ENCODE measurements at regions not wholly inside any gene's neighbourhood (a gene's known extent, or its start where the extent isn't known, plus 50 kb on each side); places are given as distances from the start of the nearest gene placed in this dataset.

- no peaks in the 10 kb centered on the region for H3K27me3 Mint-ChIP-seq
- no peaks in the 10 kb centered on the region for H3K4me1 Mint-ChIP-seq
- no peak overlapping the region for H3K27ac Mint-ChIP-seq
- H3K4me3 Mint-ChIP-seq: no peak overlapping the region
- peaks cover 6% of the 10 kb centered on the region for H3K9me3 Mint-ChIP-seq
- H3K36me3 Mint-ChIP-seq: no peaks in the 10 kb centered on the region
Measured at GRCh38 chr4:27836523-27836922, 975.9 kb downstream of the STIM2 start.

- H3K4me3 Mint-ChIP-seq: no peak overlapping the region
- no peaks in the 10 kb centered on the region for H3K27me3 Mint-ChIP-seq
- H3K27ac Mint-ChIP-seq: no peak overlapping the region
- no peaks in the 10 kb centered on the region for H3K4me1 Mint-ChIP-seq
- H3K9me3 Mint-ChIP-seq: no peaks in the 10 kb centered on the region
- H3K36me3 Mint-ChIP-seq: no peaks in the 10 kb centered on the region
Measured at GRCh38 chr4:27843776-27844175, 983.1 kb downstream of the STIM2 start.

GRCh38 chr4:27844376-27844775 is 983.7 kb downstream of the STIM2 start:
- Mint-ChIP-seq H3K4me3 (no peak overlapping the region), H3K27ac (no peak overlapping the region), H3K27me3 (no peaks in the 10 kb centered on the region), H3K36me3 (no peaks in the 10 kb centered on the region), H3K9me3 (no peaks in the 10 kb centered on the region), H3K4me1 (no peaks in the 10 kb centered on the region)

GRCh38 chr4:27846951-27847350 is 986.3 kb downstream of the STIM2 start:
- H3K36me3 Mint-ChIP-seq: no peaks in the 10 kb centered on the region

GRCh38 chr4:27861381-27861787 is 1000.7 kb downstream of the STIM2 start:
- Mint-ChIP-seq H3K4me1 (no peaks in the 10 kb centered on the region), H3K4me3 (no peak overlapping the region), H3K27ac (no peak overlapping the region), H3K27me3 (no peaks in the 10 kb centered on the region), H3K36me3 (no peaks in the 10 kb centered on the region), H3K9me3 (peaks cover 22% of the 10 kb centered on the region)

More at GRCh38 chr4:27846951-27847350, 986.3 kb downstream of the STIM2 start:
- H3K4me3 Mint-ChIP-seq: no peak overlapping the region
- no peaks in the 10 kb centered on the region for H3K4me1 Mint-ChIP-seq
- H3K9me3 Mint-ChIP-seq: no peaks in the 10 kb centered on the region
- H3K27me3 Mint-ChIP-seq: no peaks in the 10 kb centered on the region
- H3K27ac Mint-ChIP-seq: no peak overlapping the region

- peaks cover 21% of the 10 kb centered on the region for H3K9me3 Mint-ChIP-seq
- H3K27me3 Mint-ChIP-seq: no peaks in the 10 kb centered on the region
- H3K4me3 Mint-ChIP-seq: no peak overlapping the region
- no peak overlapping the region for H3K27ac Mint-ChIP-seq
- H3K36me3 Mint-ChIP-seq: no peaks in the 10 kb centered on the region
- no peaks in the 10 kb centered on the region for H3K4me1 Mint-ChIP-seq
Measured at GRCh38 chr4:27861802-27862201, 1001.2 kb downstream of the STIM2 start.

- Mint-ChIP-seq H3K4me1 (no peaks in the 10 kb centered on the region), H3K27me3 (no peaks in the 10 kb centered on the region), H3K36me3 (no peaks in the 10 kb centered on the region), H3K9me3 (peaks cover 5% of the 10 kb centered on the region), H3K27ac (no peak overlapping the region), H3K4me3 (no peak overlapping the region)
Measured at GRCh38 chr4:27873596-27873995, 1013.0 kb downstream of the STIM2 start.

GRCh38 chr4:27881705-27882104 is 1021.1 kb downstream of the STIM2 start:
- H3K27ac Mint-ChIP-seq: no peak overlapping the region
- peaks cover 14% of the 10 kb centered on the region for H3K9me3 Mint-ChIP-seq
- H3K36me3 Mint-ChIP-seq: no peaks in the 10 kb centered on the region
- H3K4me3 Mint-ChIP-seq: no peak overlapping the region
- no peaks in the 10 kb centered on the region for H3K4me1 Mint-ChIP-seq
- H3K27me3 Mint-ChIP-seq: no peaks in the 10 kb centered on the region

GRCh38 chr4:27886120-27886519 is 1025.5 kb downstream of the STIM2 start:
- Mint-ChIP-seq H3K4me3 (no peak overlapping the region), H3K27ac (no peak overlapping the region), H3K4me1 (no peaks in the 10 kb centered on the region), H3K9me3 (peaks cover 14% of the 10 kb centered on the region), H3K36me3 (no peaks in the 10 kb centered on the region), H3K27me3 (no peaks in the 10 kb centered on the region)

GRCh38 chr4:27887646-27888045 is 1027.0 kb downstream of the STIM2 start:
- Mint-ChIP-seq H3K27me3 (no peaks in the 10 kb centered on the region), H3K27ac (no peak overlapping the region), H3K4me3 (no peak overlapping the region), H3K9me3 (peaks cover 5% of the 10 kb centered on the region), H3K36me3 (no peaks in the 10 kb centered on the region), H3K4me1 (no peaks in the 10 kb centered on the region)

GRCh38 chr4:27888505-27888904 is 1027.9 kb downstream of the STIM2 start:
- no peaks in the 10 kb centered on the region for H3K4me1 Mint-ChIP-seq

GRCh38 chr4:27894951-27895350 is 1034.3 kb downstream of the STIM2 start:
- H3K9me3 Mint-ChIP-seq: peaks cover 5% of the 10 kb centered on the region
- H3K36me3 Mint-ChIP-seq: no peaks in the 10 kb centered on the region
- H3K4me1 Mint-ChIP-seq: no peaks in the 10 kb centered on the region
- H3K27ac Mint-ChIP-seq: no peak overlapping the region
- no peak overlapping the region for H3K4me3 Mint-ChIP-seq
- no peaks in the 10 kb centered on the region for H3K27me3 Mint-ChIP-seq

More at GRCh38 chr4:27888505-27888904, 1027.9 kb downstream of the STIM2 start:
- Mint-ChIP-seq H3K36me3 (no peaks in the 10 kb centered on the region), H3K9me3 (peaks cover 5% of the 10 kb centered on the region), H3K27ac (no peak overlapping the region), H3K27me3 (no peaks in the 10 kb centered on the region), H3K4me3 (no peak overlapping the region)

GRCh38 chr4:27908356-27908755 is 1047.7 kb downstream of the STIM2 start:
- Mint-ChIP-seq H3K27me3 (peaks cover 1% of the 10 kb centered on the region), H3K4me3 (no peak overlapping the region), H3K36me3 (no peaks in the 10 kb centered on the region), H3K4me1 (no peaks in the 10 kb centered on the region), H3K27ac (no peak overlapping the region), H3K9me3 (peaks cover 1% of the 10 kb centered on the region)

- Mint-ChIP-seq H3K27ac (no peak overlapping the region), H3K4me1 (no peaks in the 10 kb centered on the region), H3K9me3 (peaks cover 5% of the 10 kb centered on the region), H3K4me3 (no peak overlapping the region), H3K27me3 (no peaks in the 10 kb centered on the region), H3K36me3 (no peaks in the 10 kb centered on the region)
Measured at GRCh38 chr4:27910227-27910626, 1049.6 kb downstream of the STIM2 start.

GRCh38 chr4:27911047-27911446 is 1050.4 kb downstream of the STIM2 start:
- Mint-ChIP-seq H3K4me1 (no peaks in the 10 kb centered on the region), H3K27me3 (no peaks in the 10 kb centered on the region), H3K4me3 (no peak overlapping the region), H3K27ac (no peak overlapping the region), H3K9me3 (peaks cover 5% of the 10 kb centered on the region), H3K36me3 (no peaks in the 10 kb centered on the region)

- Mint-ChIP-seq H3K36me3 (no peaks in the 10 kb centered on the region), H3K9me3 (peaks cover 5% of the 10 kb centered on the region), H3K27me3 (no peaks in the 10 kb centered on the region), H3K27ac (no peak overlapping the region), H3K4me1 (no peaks in the 10 kb centered on the region), H3K4me3 (no peak overlapping the region)
Measured at GRCh38 chr4:27913738-27914137, 1053.1 kb downstream of the STIM2 start.

- Mint-ChIP-seq H3K36me3 (no peaks in the 10 kb centered on the region), H3K27ac (no peak overlapping the region), H3K27me3 (no peaks in the 10 kb centered on the region), H3K4me3 (no peak overlapping the region), H3K4me1 (no peaks in the 10 kb centered on the region), H3K9me3 (peaks cover 10% of the 10 kb centered on the region)
Measured at GRCh38 chr4:27915822-27916221, 1055.2 kb downstream of the STIM2 start.

Data from activated naive CD4-positive, alpha-beta T cell treated with anti-CD3 and anti-CD28 coated beads, Interleukin-2, amount 50 U/mL, for 24 hours (primary cell).